Brain microvascular endothelial cell (primary cell): ENCODE measurements at regions not wholly inside any gene's neighbourhood (a gene's known extent, or its start where the extent isn't known, plus 50 kb on each side); places are given as distances from the start of the nearest gene placed in this dataset.

ENCODE experiments used
- DNase-seq: peaks from one replicate; pipeline ENCODE4 v3.0.0-alpha.2; 2020
- H3K27ac ChIP-seq: fragments of 250-450 bp; sonication (Bioruptor Pico); 2 replicates; pipeline ENCODE4 v1.5.1; 2020; ENCODE audit warnings: mild to moderate bottlenecking, moderate library complexity
- H3K27me3 ChIP-seq: fragments of 250-450 bp; sonication (Bioruptor Pico); replicated peaks from 2 replicates; pipeline ENCODE4 v1.5.1; 2020; ENCODE audit warnings: mild to moderate bottlenecking
- H3K36me3 ChIP-seq: fragments of 250-450 bp; sonication (Bioruptor Pico); replicated peaks from 2 replicates; pipeline ENCODE4 v1.5.1; 2020; ENCODE audit warnings: mild to moderate bottlenecking
- H3K4me3 ChIP-seq: 2 replicates; pipeline ENCODE4 v1.5.1; 2011; ENCODE audit warnings: low read depth, mild to moderate bottlenecking, control low read depth, low read length, moderate library complexity
- CTCF ChIP-seq: IDR thresholded peaks from 2 replicates; pipeline ENCODE4 v1.5.1; 2011; ENCODE audit warnings: low read depth, mild to moderate bottlenecking, moderate library complexity, low read length, control low read depth, inconsistent platforms; ENCODE audit errors: missing control alignments
- in situ Hi-C: cut with HindIII; loops from 2 replicates; pipeline ENCODE4 v1.10.0; 2017; ENCODE audit warnings: low sequenced_read_pairs, low pct_ligation_motif_present

GRCh38 chr2:23200787-23201114, 184.2 kb upstream of the KLHL29 start:
- Histone ChIP-seq H3K27ac (no peak overlapping the region), H3K4me3 (no peak overlapping the region), H3K36me3 (no peaks in the 10 kb centered on the region), H3K27me3 (no peaks in the 10 kb centered on the region)
- in situ Hi-C loops: no loop called here
- no peak for DNase-seq
- TF ChIP-seq CTCF: no peak

- no peak overlapping the region for H3K27ac ChIP-seq
- no peak for TF ChIP-seq CTCF
- DNase-seq: no peak
- no peaks in the 10 kb centered on the region for H3K36me3 ChIP-seq
- H3K4me3 ChIP-seq: no peak overlapping the region
- H3K27me3 ChIP-seq: no peaks in the 10 kb centered on the region
- in situ Hi-C loops: no loop called here
These were observed 181.6 kb upstream of the KLHL29 start for GRCh38 chr2:23203383-23203782.

GRCh38 chr2:23204685-23205242, 180.2 kb upstream of the KLHL29 start:
- Histone ChIP-seq H3K36me3 (no peaks in the 10 kb centered on the region), H3K27me3 (no peaks in the 10 kb centered on the region), H3K4me3 (no peak overlapping the region), H3K27ac (no peak overlapping the region)
- DNase-seq: no peak
- in situ Hi-C loops: no loop called here
- TF ChIP-seq CTCF: no peak

- H3K4me3 ChIP-seq: no peak overlapping the region
- no peak for TF ChIP-seq CTCF
- no peak for DNase-seq
- no peaks in the 10 kb centered on the region for H3K27me3 ChIP-seq
- H3K36me3 ChIP-seq: no peaks in the 10 kb centered on the region
- no peak overlapping the region for H3K27ac ChIP-seq
- in situ Hi-C loops: no loop called here
These were observed 178.3 kb upstream of the KLHL29 start for GRCh38 chr2:23206650-23207049.

- H3K4me3 ChIP-seq: no peak overlapping the region
- H3K27me3 ChIP-seq: no peaks in the 10 kb centered on the region
- no peak overlapping the region for H3K27ac ChIP-seq
- TF ChIP-seq CTCF: no peak
- H3K36me3 ChIP-seq: no peaks in the 10 kb centered on the region
- in situ Hi-C loops: no loop called here
- DNase-seq: no peak
These were observed 177.1 kb upstream of the KLHL29 start for GRCh38 chr2:23207871-23208270.

- DNase-seq: no peak
- H3K27ac ChIP-seq: no peak overlapping the region
- in situ Hi-C loops: no loop called here
These were observed 176.6 kb upstream of the KLHL29 start for GRCh38 chr2:23208339-23208738.

More at GRCh38 chr2:23208339-23208738, 176.6 kb upstream of the KLHL29 start:
- no peak for TF ChIP-seq CTCF
- Histone ChIP-seq H3K4me3 (no peak overlapping the region), H3K36me3 (no peaks in the 10 kb centered on the region), H3K27me3 (no peaks in the 10 kb centered on the region)
